ENCODE measurements at regions not wholly inside any gene's neighbourhood (a gene's known extent, or its start where the extent isn't known, plus 50 kb on each side); places are given as distances from the start of the nearest gene placed in this dataset.

- DNase-seq (ENCODE audit: low read depth in 2 of 2): no peak
Observed at GRCh38 chr10:52682766-52683165, 89.8 kb downstream of the MBL2 start.

GRCh38 chr10:52683776-52684175, 88.8 kb downstream of the MBL2 start:
- no peak for DNase-seq (ENCODE audit: low read depth in 2 of 2)

- DNase-seq (ENCODE audit: low read depth in 2 of 2): no peak
Observed at GRCh38 chr10:52688899-52689298, 83.7 kb downstream of the MBL2 start.

GRCh38 chr10:52696232-52696631, 76.4 kb downstream of the MBL2 start:
- DNase-seq (ENCODE audit: low read depth in 2 of 2): no peak

GRCh38 chr10:52701647-52702046, 70.9 kb downstream of the MBL2 start:
- DNase-seq (ENCODE audit: low read depth in 2 of 2): no peak

GRCh38 chr10:52703451-52703850, 69.1 kb downstream of the MBL2 start:
- DNase-seq (ENCODE audit: low read depth in 2 of 2): no peak

GRCh38 chr10:52703898-52704297, 68.7 kb downstream of the MBL2 start:
- peak in 1 of 2 donors; percentile 52 for DNase-seq (ENCODE audit: low read depth in 2 of 2)

DNA sequence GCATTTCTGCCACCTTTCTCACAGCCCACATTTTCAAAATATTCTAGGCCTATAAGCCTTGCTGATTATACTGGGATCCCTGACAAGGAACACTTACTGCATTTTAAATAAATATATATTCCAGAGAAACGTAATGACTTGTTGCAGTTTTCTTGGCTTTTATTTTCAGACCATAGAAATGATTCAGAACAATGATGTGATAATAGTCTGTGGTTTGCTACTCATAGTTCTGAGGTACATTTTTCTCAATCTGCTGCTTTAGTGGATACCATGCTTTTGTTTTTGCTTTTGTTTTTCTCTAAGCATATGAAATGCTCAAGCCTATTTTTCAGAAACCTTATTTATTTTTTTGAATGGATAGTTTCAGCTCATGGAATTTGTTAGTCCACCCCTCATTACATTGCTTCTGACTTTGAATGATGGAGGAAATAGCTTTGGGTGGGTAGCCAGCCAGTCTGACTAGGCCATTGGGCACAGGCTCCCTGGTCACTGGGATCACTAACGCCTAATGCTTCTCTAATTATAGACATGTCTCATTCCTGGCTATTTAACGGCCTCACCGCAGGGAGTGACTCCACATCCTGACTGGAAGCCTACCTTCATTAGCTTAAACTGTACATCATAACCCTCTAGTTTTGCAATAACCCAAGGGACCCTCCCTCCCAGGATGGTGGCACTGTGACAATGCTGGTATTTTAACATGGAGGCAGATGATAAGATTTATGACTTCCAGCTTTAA, 66.1 kb downstream of the MBL2 start:
- no peak for DNase-seq (ENCODE audit: low read depth in 2 of 2)
